ENCODE measurements at regions not wholly inside any gene's neighbourhood (a gene's known extent, or its start where the extent isn't known, plus 50 kb on each side); places are given as distances from the start of the nearest gene placed in this dataset.

DNA sequence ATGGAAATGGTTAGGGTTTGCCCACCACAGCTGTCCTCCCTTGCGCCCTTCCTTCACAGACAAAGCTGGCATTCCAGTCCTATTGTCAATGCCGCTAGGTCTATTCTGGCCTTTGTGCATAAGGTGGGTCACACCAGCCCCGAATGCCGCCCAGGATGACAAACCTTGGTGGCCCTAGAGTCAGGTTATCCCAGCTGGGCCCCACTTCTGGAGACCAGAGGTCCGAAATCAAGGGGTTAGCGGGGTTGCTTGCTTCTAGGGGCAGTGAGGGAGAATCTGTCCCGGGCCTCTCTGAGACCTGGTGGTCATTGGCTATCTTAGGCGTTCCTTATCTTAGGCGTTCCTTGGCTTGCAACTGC is 472.1 kb downstream of the SOX9 start:
- no peak for TF ChIP-seq POLR2AphosphoS5 (IDR thresholded peaks at IDR 0.05; ENCODE audit: borderline replicate concordance, low read depth, low read length)
- no peak for TF ChIP-seq EZH2 (IDR thresholded peaks at IDR 0.05)
- no peak for TF ChIP-seq FOXP2 (optimal IDR thresholded peaks at IDR 0.05; ENCODE audit: control extremely low read depth, extremely low read length, insufficient read depth)

All from SK-N-MC (cell line).